D721Med (cell line): ENCODE measurements at regions not wholly inside any gene's neighbourhood (a gene's known extent, or its start where the extent isn't known, plus 50 kb on each side); places are given as distances from the start of the nearest gene placed in this dataset.
"Not testable (repeated sequence)": the region's sequence is repeated elsewhere in the genome, so short reads cannot be mapped to it uniquely, and the experiment has no call there.

Source experiments
- DNase-seq: peaks from one replicate; pipeline ENCODE4 v3.0.0; 2011; ENCODE audit warnings: low spot score; ENCODE audit not compliant: insufficient read length
- FAIRE-seq: peaks from 2 replicates; lab custom pipeline; 2011; peaks lifted over from hg19 to GRCh38; lab: Jason Lieb, UNC
- TF ChIP-seq, protein P1 (sequence below): IDR thresholded peaks from 2 replicates; pipeline ENCODE4 v1.5.1; 2012; ENCODE audit warnings: mild to moderate bottlenecking, control low read depth; ENCODE audit not compliant: insufficient read depth; ENCODE audit errors: missing control alignments

DNA sequence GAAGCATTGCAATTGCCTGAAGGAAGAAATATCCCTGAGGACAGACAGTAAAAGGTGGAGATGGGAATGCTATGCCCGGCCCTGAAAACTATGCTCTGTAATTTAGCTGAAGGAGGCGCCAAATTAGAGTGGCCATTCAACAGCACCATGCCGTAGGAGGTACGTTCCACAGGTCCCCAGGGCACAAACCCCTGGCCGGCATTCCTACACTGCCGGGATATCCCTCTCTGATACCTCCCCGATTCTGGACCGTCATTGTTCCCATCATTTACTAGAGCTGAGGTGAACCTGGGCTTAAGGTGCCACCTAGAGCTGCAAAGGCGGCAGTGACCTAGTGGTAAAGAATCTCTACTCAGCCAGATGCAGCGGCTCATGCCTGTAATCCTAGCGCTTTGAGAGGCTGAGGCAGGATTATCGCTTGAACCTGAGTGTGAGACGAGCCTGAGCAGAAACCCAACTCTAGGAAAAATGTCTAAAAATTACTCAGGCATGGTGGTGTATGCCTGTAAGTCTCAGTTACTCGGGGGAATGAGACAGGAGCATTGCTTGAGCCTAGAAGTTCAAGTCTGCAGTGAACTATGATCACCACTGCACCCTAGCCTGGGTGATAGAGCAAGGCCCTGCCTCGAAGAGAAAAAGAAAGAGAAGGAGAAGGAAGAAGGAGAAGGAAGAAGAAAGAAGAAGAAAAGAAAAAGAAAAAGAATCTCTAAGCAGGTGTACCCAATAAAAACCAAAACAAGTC, 53.0 kb upstream of the TNKS2 start:
- no peak for DNase-seq
- TF ChIP-seq, protein P1, sequence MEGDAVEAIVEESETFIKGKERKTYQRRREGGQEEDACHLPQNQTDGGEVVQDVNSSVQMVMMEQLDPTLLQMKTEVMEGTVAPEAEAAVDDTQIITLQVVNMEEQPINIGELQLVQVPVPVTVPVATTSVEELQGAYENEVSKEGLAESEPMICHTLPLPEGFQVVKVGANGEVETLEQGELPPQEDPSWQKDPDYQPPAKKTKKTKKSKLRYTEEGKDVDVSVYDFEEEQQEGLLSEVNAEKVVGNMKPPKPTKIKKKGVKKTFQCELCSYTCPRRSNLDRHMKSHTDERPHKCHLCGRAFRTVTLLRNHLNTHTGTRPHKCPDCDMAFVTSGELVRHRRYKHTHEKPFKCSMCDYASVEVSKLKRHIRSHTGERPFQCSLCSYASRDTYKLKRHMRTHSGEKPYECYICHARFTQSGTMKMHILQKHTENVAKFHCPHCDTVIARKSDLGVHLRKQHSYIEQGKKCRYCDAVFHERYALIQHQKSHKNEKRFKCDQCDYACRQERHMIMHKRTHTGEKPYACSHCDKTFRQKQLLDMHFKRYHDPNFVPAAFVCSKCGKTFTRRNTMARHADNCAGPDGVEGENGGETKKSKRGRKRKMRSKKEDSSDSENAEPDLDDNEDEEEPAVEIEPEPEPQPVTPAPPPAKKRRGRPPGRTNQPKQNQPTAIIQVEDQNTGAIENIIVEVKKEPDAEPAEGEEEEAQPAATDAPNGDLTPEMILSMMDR, result peak; percentile 25
- FAIRE-seq, result no peak

DNA sequence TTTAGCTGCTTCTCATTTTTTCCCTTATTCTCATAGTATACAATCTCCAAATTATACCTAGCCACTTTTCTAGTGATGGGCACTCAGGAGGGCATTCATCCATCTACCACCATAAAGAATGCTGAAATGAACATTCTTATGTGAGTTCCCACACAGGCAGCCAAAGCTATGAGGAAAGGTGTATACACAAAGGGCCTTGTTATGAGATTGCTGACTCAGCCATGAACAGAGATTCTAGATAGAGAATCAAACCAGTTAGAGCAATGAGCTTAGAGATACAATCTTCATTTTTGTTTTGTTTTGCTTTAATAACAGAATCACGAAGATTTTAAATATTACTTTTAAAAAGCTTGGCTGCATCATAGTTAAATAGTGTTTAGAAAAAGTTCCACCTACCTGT, 54.8 kb upstream of the TNKS2 start:
- FAIRE-seq, result no peak
- TF ChIP-seq, protein P1, result no peak
- no peak for DNase-seq

DNA sequence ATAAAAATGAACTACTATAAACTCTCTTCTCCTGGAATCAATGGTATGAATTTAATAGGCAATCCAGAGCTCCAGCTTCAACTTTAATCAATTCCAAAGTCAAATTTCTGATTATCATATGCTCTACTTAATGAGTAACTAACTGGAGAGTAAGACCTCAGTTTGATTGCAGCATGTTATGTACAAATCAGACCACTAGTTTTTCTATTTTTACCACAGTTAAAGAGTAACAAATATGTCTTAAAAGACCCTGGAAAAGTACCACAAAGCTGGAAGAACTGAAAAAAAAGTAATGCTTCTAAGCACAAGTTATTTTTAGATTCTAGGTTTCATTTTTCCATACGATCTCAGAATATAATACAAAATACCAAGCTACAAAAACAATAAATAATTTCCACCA, 56.0 kb upstream of the TNKS2 start:
- no peak for DNase-seq
- TF ChIP-seq, protein P1, result no peak
- FAIRE-seq, result no peak

DNA sequence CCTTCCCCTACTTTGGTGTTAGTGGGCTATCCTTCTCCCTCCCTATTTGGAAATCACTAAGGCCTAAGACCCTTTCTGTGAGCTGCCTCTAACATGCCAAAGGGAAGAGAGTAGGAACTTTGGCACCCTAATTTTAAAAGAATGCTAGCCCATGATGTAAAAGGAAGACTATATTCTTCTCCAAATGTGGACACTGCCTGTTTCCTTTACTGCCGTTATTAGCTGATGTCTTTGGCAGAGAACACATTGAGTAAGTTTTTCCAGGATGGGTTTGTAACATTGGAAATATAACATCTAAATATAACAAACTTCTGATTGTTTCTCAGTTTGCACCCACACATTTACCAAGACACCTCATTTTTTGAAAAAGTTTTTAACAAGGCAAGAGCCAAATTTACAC, 56.9 kb upstream of the TNKS2 start:
- FAIRE-seq, result no peak
- TF ChIP-seq, protein P1, result no peak
- DNase-seq, result no peak

DNA sequence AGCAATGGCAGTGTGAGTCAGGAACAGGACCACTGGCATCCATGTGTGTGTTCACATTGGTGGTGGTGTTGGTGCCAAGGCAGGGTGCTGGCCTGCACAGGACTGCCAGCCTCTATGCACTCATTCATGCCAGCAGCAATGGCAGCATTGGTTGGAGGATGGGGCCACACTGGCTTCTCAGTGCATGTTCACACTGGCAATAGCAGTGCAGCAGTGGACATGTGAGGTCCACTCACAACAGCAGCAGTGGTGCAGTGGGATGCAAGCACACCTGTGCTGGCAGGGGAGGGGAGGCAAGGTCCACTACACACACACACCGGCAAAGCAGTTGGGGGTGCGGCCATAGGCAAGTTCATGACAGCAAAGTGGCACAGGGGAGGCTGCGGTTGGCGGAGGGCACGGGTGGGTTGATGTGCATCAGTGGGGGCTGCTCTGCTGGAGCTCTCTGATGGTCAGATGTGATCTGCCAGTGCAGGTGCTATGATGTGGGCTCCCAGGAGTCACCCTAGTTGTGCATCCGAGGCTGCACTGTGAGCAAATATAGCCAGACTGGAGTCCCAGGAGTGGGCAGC, 57.8 kb upstream of the TNKS2 start:
- FAIRE-seq (no peak), DNase-seq (no peak)
- TF ChIP-seq, protein P1, result no peak

DNA sequence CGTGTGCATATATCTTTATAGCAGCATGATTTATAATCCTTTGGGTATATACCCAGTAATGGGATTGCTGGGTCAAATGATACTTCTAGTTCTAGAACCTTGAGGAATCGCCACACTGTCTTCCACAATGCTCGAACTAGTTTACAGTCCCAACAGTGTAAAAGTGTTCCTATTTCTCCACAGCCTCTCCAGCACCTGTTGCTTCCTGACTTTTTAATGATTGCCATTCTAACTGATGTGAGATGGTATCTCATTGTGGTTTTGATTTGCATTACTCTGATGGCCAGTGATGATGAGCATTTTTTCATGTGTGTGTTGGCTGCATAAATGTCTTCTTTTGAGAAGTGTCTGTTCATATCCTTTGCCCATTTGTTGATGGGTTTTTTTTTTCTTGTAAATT, 66.0 kb upstream of the TNKS2 start:
- not testable (repeated sequence) for FAIRE-seq

DNA sequence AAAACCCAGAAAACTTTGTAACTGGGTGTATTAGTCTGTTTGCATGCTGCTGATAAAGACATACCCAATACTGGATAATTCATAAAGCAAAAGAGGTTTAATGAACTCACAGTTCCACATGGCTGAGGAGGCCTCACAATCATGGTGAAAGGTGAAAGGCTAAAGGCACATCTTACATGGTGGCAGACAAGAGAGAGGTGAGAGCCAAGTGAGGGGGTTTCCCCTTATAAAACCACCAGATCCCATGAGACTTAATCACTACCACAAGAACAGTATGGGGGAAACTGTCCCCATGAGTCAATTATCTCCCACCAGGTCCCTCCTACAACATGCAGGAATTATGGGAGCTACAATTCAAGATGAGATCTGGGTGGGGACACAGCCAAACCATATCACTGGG, 68.9 kb upstream of the TNKS2 start:
- FAIRE-seq, result not testable (repeated sequence)

More for the DNA sequence above, 66.0 kb upstream of the TNKS2 start:
- DNase-seq, result not testable (repeated sequence)

DNA sequence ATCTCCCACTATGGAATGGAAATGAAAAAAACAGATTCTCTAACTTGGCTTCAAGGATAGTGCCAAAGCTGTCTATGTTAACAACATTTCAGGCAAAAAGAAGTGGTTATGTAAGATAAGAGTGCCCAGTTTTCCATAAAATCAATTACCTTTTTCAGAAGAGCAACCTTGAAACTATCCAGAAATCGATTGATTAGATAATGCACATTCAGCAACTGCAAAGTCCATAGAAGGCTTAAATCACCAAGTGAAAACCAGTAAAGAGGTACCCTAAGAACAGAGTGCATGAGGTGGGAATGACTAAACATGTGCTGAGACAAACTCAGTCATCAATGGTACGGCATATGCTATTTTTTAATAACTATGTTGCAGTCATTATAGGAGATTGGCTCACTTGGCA, 71.9 kb upstream of the TNKS2 start:
- no peak for FAIRE-seq
- no peak for DNase-seq
- TF ChIP-seq, protein P1, result no peak

More for the DNA sequence above, 68.9 kb upstream of the TNKS2 start:
- DNase-seq, result not testable (repeated sequence)
